ENCODE measurements at regions not wholly inside any gene's neighbourhood (a gene's known extent, or its start where the extent isn't known, plus 50 kb on each side); places are given as distances from the start of the nearest gene placed in this dataset.

GRCh38 chrX:118257781-118258180 lies 88.1 kb upstream of the WDR44 start:
- Histone ChIP-seq H3K4me3 (ENCODE audit: low read depth, low read length) (no peak overlapping the region), H3K27me3 (ENCODE audit: control insufficient read depth, insufficient read depth, low read length) (no peaks in the 10 kb centered on the region), H3K36me3 (ENCODE audit: control insufficient read depth, insufficient read depth, low read length) (no peaks in the 10 kb centered on the region)
- TF ChIP-seq, protein P1, sequence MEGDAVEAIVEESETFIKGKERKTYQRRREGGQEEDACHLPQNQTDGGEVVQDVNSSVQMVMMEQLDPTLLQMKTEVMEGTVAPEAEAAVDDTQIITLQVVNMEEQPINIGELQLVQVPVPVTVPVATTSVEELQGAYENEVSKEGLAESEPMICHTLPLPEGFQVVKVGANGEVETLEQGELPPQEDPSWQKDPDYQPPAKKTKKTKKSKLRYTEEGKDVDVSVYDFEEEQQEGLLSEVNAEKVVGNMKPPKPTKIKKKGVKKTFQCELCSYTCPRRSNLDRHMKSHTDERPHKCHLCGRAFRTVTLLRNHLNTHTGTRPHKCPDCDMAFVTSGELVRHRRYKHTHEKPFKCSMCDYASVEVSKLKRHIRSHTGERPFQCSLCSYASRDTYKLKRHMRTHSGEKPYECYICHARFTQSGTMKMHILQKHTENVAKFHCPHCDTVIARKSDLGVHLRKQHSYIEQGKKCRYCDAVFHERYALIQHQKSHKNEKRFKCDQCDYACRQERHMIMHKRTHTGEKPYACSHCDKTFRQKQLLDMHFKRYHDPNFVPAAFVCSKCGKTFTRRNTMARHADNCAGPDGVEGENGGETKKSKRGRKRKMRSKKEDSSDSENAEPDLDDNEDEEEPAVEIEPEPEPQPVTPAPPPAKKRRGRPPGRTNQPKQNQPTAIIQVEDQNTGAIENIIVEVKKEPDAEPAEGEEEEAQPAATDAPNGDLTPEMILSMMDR (IDR thresholded peaks at IDR 0.05; ENCODE audit: insufficient read depth, low read depth, low read length): no peak
- no peak for DNase-seq (ENCODE audit: low read depth)
- ChIA-PET CTCF (no interaction called here), POLR2A (no interaction called here)

DNA sequence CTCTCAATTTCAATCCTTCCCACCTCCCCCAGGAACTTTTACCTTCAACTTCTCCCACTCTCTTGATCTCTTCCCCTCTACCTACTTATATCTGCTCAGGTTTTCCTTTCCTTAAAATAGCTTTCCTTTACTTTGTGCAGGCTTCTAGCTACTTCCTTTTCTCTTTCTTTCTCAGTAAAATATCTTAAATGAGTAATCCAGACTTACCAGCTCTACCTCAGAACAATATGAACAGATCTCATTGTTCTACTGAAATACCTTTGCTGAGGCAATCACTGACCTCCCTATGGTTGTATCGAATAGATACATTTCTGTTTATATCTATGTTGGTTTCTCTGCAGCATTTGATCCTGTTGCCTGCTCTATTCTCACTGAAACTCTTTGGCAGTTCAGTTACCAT lies 86.7 kb upstream of the WDR44 start:
- no peaks in the 10 kb centered on the region for H3K27me3 ChIP-seq (ENCODE audit: control insufficient read depth, insufficient read depth, low read length)
- DNase-seq (ENCODE audit: low read depth): no peak
- ChIA-PET POLR2A (no interaction called here), CTCF (interaction anchor here (0.6 to 0.7 kb wide), 2 partner anchors 9 to 1770 kb away, joined by 3 read pairs; no protein-coding TSS in a partner anchor)
- H3K36me3 ChIP-seq (ENCODE audit: control insufficient read depth, insufficient read depth, low read length): no peaks in the 10 kb centered on the region
- H3K4me3 ChIP-seq (ENCODE audit: low read depth, low read length): no peak overlapping the region
- TF ChIP-seq, protein P1 (IDR thresholded peaks at IDR 0.05; ENCODE audit: insufficient read depth, low read depth, low read length): no peak

- ChIA-PET CTCF (no interaction called here), POLR2A (no interaction called here)
- no peak overlapping the region for H3K4me3 ChIP-seq (ENCODE audit: low read depth, low read length)
- DNase-seq (ENCODE audit: low read depth): no peak
- no peaks in the 10 kb centered on the region for H3K36me3 ChIP-seq (ENCODE audit: control insufficient read depth, insufficient read depth, low read length)
- TF ChIP-seq, protein P1 (IDR thresholded peaks at IDR 0.05; ENCODE audit: insufficient read depth, low read depth, low read length): no peak
- H3K27me3 ChIP-seq (ENCODE audit: control insufficient read depth, insufficient read depth, low read length): no peaks in the 10 kb centered on the region
Measured at GRCh38 chrX:118261151-118261550, 84.8 kb upstream of the WDR44 start.

DNA sequence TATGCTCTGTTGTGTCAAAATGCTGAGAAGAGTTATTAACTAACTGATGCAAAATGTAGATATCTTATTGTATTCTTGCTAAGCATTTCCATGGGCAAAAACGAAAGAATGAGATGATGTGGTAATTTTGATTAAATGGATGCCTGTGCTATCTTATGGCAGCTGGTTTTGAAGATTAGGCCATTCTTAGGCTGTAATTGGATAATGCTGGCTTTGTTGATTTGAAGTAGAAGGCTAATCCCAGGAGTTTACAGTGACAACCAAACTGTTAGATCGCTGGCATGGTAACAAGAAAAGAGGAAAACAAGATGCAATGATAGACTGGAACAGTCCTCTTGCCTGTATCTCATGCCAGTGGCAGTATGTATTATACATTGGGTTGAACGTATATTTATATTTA lies 74.1 kb upstream of the WDR44 start:
- TF ChIP-seq, protein P1 (IDR thresholded peaks at IDR 0.05; ENCODE audit: insufficient read depth, low read depth, low read length): no peak
- ChIA-PET POLR2A (no interaction called here), CTCF (no interaction called here)
- H3K27me3 ChIP-seq (ENCODE audit: control insufficient read depth, insufficient read depth, low read length): no peaks in the 10 kb centered on the region
- no peaks in the 10 kb centered on the region for H3K36me3 ChIP-seq (ENCODE audit: control insufficient read depth, insufficient read depth, low read length)
- DNase-seq (ENCODE audit: low read depth): no peak
- no peak overlapping the region for H3K4me3 ChIP-seq (ENCODE audit: low read depth, low read length)

GRCh38 chrX:118272242-118272641 lies 73.7 kb upstream of the WDR44 start:
- no peaks in the 10 kb centered on the region for H3K36me3 ChIP-seq (ENCODE audit: control insufficient read depth, insufficient read depth, low read length)
- CTCF ChIA-PET: no interaction called here
- no peaks in the 10 kb centered on the region for H3K27me3 ChIP-seq (ENCODE audit: control insufficient read depth, insufficient read depth, low read length)
- TF ChIP-seq, protein P1 (IDR thresholded peaks at IDR 0.05; ENCODE audit: insufficient read depth, low read depth, low read length): no peak
- no peak for DNase-seq (ENCODE audit: low read depth)
- POLR2A ChIA-PET: no interaction called here
- H3K4me3 ChIP-seq (ENCODE audit: low read depth, low read length): no peak overlapping the region

All from BJ (cell line).